PC-3 (cell line): ENCODE measurements at regions not wholly inside any gene's neighbourhood (a gene's known extent, or its start where the extent isn't known, plus 50 kb on each side); places are given as distances from the start of the nearest gene placed in this dataset.
A peak's percentile ranks its signal among the peaks of the same experiment; 100 is the strongest.

ENCODE experiments used
- ATAC-seq: fragments of 200-7000 bp; cut with Tn5 transposase; 2 replicates; pipeline ENCODE4 v1.9.1; 2020; ENCODE audit warnings: mild to moderate bottlenecking, moderate library complexity
- BruUV-seq: library from RNA; stranded (reverse); fragments of 400-500 nt; replicated peaks from 2 replicates; lab custom pipeline; 2021; lab: Mats Ljungman, UMichigan
- CTCF ChIA-PET: fragments of 300-600 bp; sonication (Branson Sonifier 250); formaldehyde crosslinking; loops from one replicate; lab custom pipeline; 2022; ENCODE audit warnings: antibody characterized with exemption; lab: Charles Lee
- POLR2A ChIA-PET: fragments of 300-600 bp; sonication (Branson Sonifier 250); formaldehyde crosslinking; loops from one replicate; lab custom pipeline; 2022; ENCODE audit warnings: antibody characterized with exemption; ENCODE audit not compliant: unreplicated experiment; lab: Charles Lee
- DNase-seq: peaks from one replicate; pipeline ENCODE4 v3.0.0-alpha.2; 2015
- H2AFZ ChIP-seq: fragments of 300-600 bp; sonication (generic); 2 replicates; pipeline ENCODE4 v1.6.0; 2016; ENCODE audit warnings: antibody characterized with exemption, low read length
- H3F3A ChIP-seq: fragments of 300-600 bp; sonication (generic); one replicate; pipeline ENCODE4 v1.6.0; 2017; ENCODE audit warnings: antibody characterized with exemption, low read length, control low read depth, mild to moderate bottlenecking; ENCODE audit not compliant: unreplicated experiment
- H3K27ac ChIP-seq: fragments of 300-600 bp; sonication (generic); 2 replicates; pipeline ENCODE4 v1.5.1; 2016; ENCODE audit warnings: mild to moderate bottlenecking, low read length
- H3K27me3 ChIP-seq: fragments of 300-600 bp; sonication (generic); 2 replicates; pipeline ENCODE4 v1.6.1; 2016; ENCODE audit warnings: low read length, mixed read lengths
- H3K36me3 ChIP-seq: fragments of 300-600 bp; sonication (generic); 2 replicates; pipeline ENCODE4 v1.6.1; 2016; ENCODE audit warnings: low read depth, mixed run types, low read length, mixed read lengths
- H3K4me1 ChIP-seq: fragments of 300-600 bp; sonication (generic); 2 replicates; pipeline ENCODE4 v1.5.1; 2016; ENCODE audit warnings: low read length; ENCODE audit not compliant: insufficient read depth
- H3K4me2 ChIP-seq: fragments of 300-600 bp; sonication (generic); 2 replicates; pipeline ENCODE4 v1.6.0; 2016; ENCODE audit warnings: low read length
- H3K4me3 ChIP-seq: fragments of 300-600 bp; sonication (generic); 2 replicates; pipeline ENCODE4 v1.5.1; 2016; ENCODE audit warnings: mild to moderate bottlenecking, low read length, mixed read lengths
- H3K79me2 ChIP-seq: fragments of 300-600 bp; sonication (generic); 2 replicates; pipeline ENCODE4 v1.6.1; 2017; ENCODE audit warnings: low read length, mixed read lengths
- H3K9ac ChIP-seq: fragments of 300-600 bp; sonication (generic); 2 replicates; pipeline ENCODE4 v1.6.0; 2016; ENCODE audit warnings: mild to moderate bottlenecking, low read length
- H3K9me2 ChIP-seq: fragments of 300-600 bp; sonication (generic); replicated peaks from 2 replicates; pipeline ENCODE4 v1.6.1; 2016; ENCODE audit warnings: mixed run types, low read length, mixed read lengths
- H3K9me3 ChIP-seq: fragments of 300-600 bp; sonication (generic); 2 replicates; pipeline ENCODE4 v1.6.1; 2016; ENCODE audit warnings: low read length, mixed read lengths
- H4K20me1 ChIP-seq: fragments of 300-600 bp; sonication (generic); 2 replicates; pipeline ENCODE4 v1.6.1; 2016; ENCODE audit warnings: low read length, mixed read lengths
- EZH2 ChIP-seq: fragments of 300-600 bp; sonication (generic); IDR thresholded peaks from one replicate; pipeline ENCODE4 v1.6.1; 2017; ENCODE audit warnings: antibody characterized with exemption, mild to moderate bottlenecking, low read length; ENCODE audit not compliant: unreplicated experiment
- EZH2phosphoT487 ChIP-seq: fragments of 300-600 bp; sonication (generic); IDR thresholded peaks from 2 replicates; pipeline ENCODE4 v1.6.1; 2018; ENCODE audit warnings: mild to moderate bottlenecking, antibody characterized with exemption, low read length, borderline replicate concordance
- intact Hi-C: fragments of 100-400 bp; cut with micrococcal nuclease; formaldehyde crosslinking; loops from 2 replicates; pipeline ENCODE4 v1.9.0; 2023
- TF ChIP-seq, protein P1 (sequence below): fragments of 300-600 bp; sonication (generic); conservative IDR thresholded peaks from 2 replicates; pipeline ENCODE4 v1.5.1; 2017; ENCODE audit warnings: antibody characterized with exemption, low read depth, mild to moderate bottlenecking, low read length

DNA sequence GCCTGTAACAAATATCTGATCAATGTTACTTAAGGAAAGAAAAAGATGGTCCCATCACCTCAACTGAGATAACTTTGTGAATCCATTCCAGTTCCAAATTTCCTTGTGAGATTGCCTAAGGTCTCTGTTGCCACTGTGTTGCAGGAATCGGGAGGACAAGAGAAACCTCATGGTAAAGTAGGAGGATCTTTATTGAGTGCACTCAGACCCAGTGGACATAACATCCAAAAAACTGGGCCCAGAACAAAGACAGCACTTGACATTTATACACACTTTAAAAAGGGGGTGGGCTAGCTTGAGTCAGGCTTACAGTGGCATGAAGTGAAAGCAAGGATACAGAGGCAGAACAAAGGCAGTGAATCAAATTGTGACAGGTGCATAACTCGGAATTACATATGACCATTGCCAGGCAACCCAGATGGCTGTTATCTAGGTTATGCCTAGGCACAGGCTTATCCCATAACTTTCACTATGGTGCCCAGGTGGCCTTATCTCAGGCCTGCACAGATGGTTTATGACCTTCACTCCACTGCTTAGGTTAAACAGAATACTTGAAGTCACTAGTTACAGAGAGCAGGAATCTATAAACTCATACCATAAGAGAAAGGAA is 459.4 kb upstream of the PCDH20 start:
- H3K4me1 ChIP-seq: no peaks in the 10 kb centered on the region
- H3K27ac ChIP-seq: no peak overlapping the region
- no peaks in the 10 kb centered on the region for H3K79me2 ChIP-seq
- H3K4me3 ChIP-seq: no peak overlapping the region
- DNase-seq (no peak), ATAC-seq (no peak)
- no TSS peak for BruUV-seq
- TF ChIP-seq, protein P1, sequence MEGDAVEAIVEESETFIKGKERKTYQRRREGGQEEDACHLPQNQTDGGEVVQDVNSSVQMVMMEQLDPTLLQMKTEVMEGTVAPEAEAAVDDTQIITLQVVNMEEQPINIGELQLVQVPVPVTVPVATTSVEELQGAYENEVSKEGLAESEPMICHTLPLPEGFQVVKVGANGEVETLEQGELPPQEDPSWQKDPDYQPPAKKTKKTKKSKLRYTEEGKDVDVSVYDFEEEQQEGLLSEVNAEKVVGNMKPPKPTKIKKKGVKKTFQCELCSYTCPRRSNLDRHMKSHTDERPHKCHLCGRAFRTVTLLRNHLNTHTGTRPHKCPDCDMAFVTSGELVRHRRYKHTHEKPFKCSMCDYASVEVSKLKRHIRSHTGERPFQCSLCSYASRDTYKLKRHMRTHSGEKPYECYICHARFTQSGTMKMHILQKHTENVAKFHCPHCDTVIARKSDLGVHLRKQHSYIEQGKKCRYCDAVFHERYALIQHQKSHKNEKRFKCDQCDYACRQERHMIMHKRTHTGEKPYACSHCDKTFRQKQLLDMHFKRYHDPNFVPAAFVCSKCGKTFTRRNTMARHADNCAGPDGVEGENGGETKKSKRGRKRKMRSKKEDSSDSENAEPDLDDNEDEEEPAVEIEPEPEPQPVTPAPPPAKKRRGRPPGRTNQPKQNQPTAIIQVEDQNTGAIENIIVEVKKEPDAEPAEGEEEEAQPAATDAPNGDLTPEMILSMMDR: no peak
- TF ChIP-seq EZH2 (no peak), EZH2phosphoT487 (no peak)
- POLR2A ChIA-PET: no interaction called here
- no peaks in the 10 kb centered on the region for H3K36me3 ChIP-seq
- no peaks in the 10 kb centered on the region for H3F3A ChIP-seq
- H3K9me2 ChIP-seq: no peaks in the 10 kb centered on the region
- intact Hi-C loops: no loop called here
- CTCF ChIA-PET: no interaction called here
- no peaks in the 10 kb centered on the region for H3K9me3 ChIP-seq
- no peak overlapping the region for H3K9ac ChIP-seq
- H4K20me1 ChIP-seq: no peaks in the 10 kb centered on the region
- H3K27me3 ChIP-seq: no peaks in the 10 kb centered on the region
- no peak overlapping the region for H2AFZ ChIP-seq
- H3K4me2 ChIP-seq: no peak overlapping the region

DNA sequence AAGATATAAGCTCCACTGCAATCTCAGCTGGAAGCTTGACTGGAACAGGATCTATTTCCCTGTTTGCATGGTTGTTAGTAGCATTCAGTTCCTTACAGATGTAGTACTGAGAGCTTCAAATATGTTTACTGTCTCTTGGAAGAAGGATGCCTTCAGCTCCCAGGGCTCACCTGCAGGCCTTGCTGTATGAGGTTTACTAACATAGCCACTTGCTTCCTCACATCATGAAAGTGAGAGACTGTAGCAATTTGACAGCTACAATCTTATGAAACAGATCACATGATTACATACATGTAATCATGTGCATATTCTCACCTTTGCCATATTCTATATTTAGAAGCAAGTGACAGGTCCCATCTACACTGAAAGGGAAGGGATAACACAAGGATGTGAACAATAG is 458.1 kb upstream of the PCDH20 start:
- CTCF ChIA-PET: no interaction called here
- Histone ChIP-seq H3K9ac (no peak overlapping the region), H3F3A (no peaks in the 10 kb centered on the region), H4K20me1 (no peaks in the 10 kb centered on the region), H2AFZ (no peak overlapping the region), H3K79me2 (no peaks in the 10 kb centered on the region), H3K9me2 (no peaks in the 10 kb centered on the region), H3K27ac (no peak overlapping the region), H3K9me3 (no peaks in the 10 kb centered on the region), H3K4me1 (no peaks in the 10 kb centered on the region), H3K27me3 (no peaks in the 10 kb centered on the region), H3K4me2 (no peak overlapping the region), H3K36me3 (no peaks in the 10 kb centered on the region), H3K4me3 (no peak overlapping the region)
- DNase-seq: no peak
- TF ChIP-seq EZH2phosphoT487: no peak
- BruUV-seq: no TSS peak
- ATAC-seq: no peak
- POLR2A ChIA-PET: no interaction called here
- intact Hi-C loops: no loop called here

DNA sequence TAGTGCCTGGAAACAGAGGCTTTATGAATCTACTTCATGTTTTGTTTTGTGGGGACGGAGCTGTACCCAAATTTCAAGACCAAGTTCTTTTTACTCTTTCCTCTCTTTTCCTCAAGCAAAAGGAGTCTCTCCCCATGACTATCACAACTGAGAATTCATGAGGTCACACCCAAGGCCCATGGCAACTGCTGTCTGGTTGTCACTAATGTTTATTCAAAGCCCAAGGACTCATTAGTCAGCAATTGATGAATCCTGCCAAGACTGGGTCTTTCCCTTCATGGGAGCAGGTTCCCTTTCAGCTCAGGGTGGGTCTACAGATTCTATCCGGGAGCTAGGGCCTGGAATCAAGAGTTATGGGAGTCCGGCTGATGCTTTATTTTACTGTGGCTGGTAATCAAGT is 441.5 kb upstream of the PCDH20 start:
- Histone ChIP-seq H4K20me1 (no peaks in the 10 kb centered on the region), H3K27me3 (no peaks in the 10 kb centered on the region), H3K9ac (no peak overlapping the region), H3K79me2 (no peaks in the 10 kb centered on the region), H3K4me3 (no peak overlapping the region), H3F3A (no peaks in the 10 kb centered on the region), H3K4me2 (no peak overlapping the region), H3K4me1 (no peaks in the 10 kb centered on the region), H2AFZ (no peak overlapping the region), H3K36me3 (no peaks in the 10 kb centered on the region), H3K27ac (no peak overlapping the region), H3K9me2 (no peaks in the 10 kb centered on the region), H3K9me3 (no peaks in the 10 kb centered on the region)
- ATAC-seq (peak; percentile 38; the same call in 1 of the 2 replicates), DNase-seq (no peak)
- ChIA-PET CTCF (no interaction called here), POLR2A (no interaction called here)
- intact Hi-C loops: no loop called here
- TF ChIP-seq EZH2phosphoT487 (no peak), EZH2 (no peak)
- TF ChIP-seq, protein P1: no peak
- no TSS peak for BruUV-seq
